Neuronal stem cell (in vitro differentiated cells): ENCODE measurements at regions not wholly inside any gene's neighbourhood (a gene's known extent, or its start where the extent isn't known, plus 50 kb on each side); places are given as distances from the start of the nearest gene placed in this dataset.
"Not testable (repeated sequence)": the region's sequence is repeated elsewhere in the genome, so short reads cannot be mapped to it uniquely, and the experiment has no call there.

ENCODE experiments used
- DNase-seq: peaks from one replicate; pipeline ENCODE4 v3.0.0-alpha.2; 2013; ENCODE audit warnings: low spot score
- H2AFZ ChIP-seq: one replicate; pipeline ENCODE4 v1.6.1; 2013; ENCODE audit warnings: mild to moderate bottlenecking, low read length, inconsistent platforms
- H2AK5ac ChIP-seq: 2 replicates; pipeline ENCODE4 v1.6.1; 2013; ENCODE audit warnings: low read depth, mild to moderate bottlenecking, inconsistent platforms, low read length, moderate library complexity, mixed read lengths
- H2BK120ac ChIP-seq: 2 replicates; pipeline ENCODE4 v1.6.1; 2013; ENCODE audit warnings: low read depth, mild to moderate bottlenecking, inconsistent platforms, low read length, moderate library complexity, mixed read lengths
- H2BK12ac ChIP-seq: one replicate; pipeline ENCODE4 v1.6.1; 2013; ENCODE audit warnings: low read length, inconsistent platforms
- H2BK15ac ChIP-seq: 2 replicates; pipeline ENCODE4 v1.6.1; 2013; ENCODE audit warnings: mild to moderate bottlenecking, low read length, inconsistent platforms, mixed read lengths
- H2BK5ac ChIP-seq: one replicate; pipeline ENCODE4 v1.6.1; 2013; ENCODE audit warnings: inconsistent platforms, mild to moderate bottlenecking, low read length, moderate library complexity
- H3K14ac ChIP-seq: one replicate; pipeline ENCODE4 v1.6.1; 2013; ENCODE audit warnings: low read length, inconsistent platforms
- H3K18ac ChIP-seq: 2 replicates; pipeline ENCODE4 v1.6.1; 2013; ENCODE audit warnings: low read length, inconsistent platforms
- H3K23ac ChIP-seq: 2 replicates; pipeline ENCODE4 v1.6.1; 2013; ENCODE audit warnings: low read depth, mild to moderate bottlenecking, mixed read lengths, low read length, inconsistent platforms; ENCODE audit not compliant: poor library complexity
- H3K27ac ChIP-seq: replicated peaks from 3 replicates; pipeline ENCODE4 v1.5.1; 2013; ENCODE audit warnings: low read length, inconsistent platforms
- H3K27me3 ChIP-seq, 3 experiments: 2 replicates each; pipeline ENCODE4 v1.6.1; 2013; ENCODE audit warnings: low read length in 3 of 3, mild to moderate bottlenecking in 2 of 3, inconsistent platforms in 1 of 3, low read depth in 1 of 3, mixed read lengths in 1 of 3, moderate library complexity in 1 of 3; ENCODE audit not compliant: control insufficient read depth in 3 of 3, insufficient read depth in 3 of 3
- H3K36me3 ChIP-seq, 2 donors: replicated peaks in 1 of 2; 2 replicates each; pipeline ENCODE4 v1.6.1; 2013; ENCODE audit warnings: low read length in 2 of 2; ENCODE audit not compliant: control insufficient read depth in 2 of 2, insufficient read depth in 2 of 2
- H3K4ac ChIP-seq: 2 replicates; pipeline ENCODE4 v1.6.1; 2013; ENCODE audit warnings: inconsistent platforms, mild to moderate bottlenecking, low read length, moderate library complexity
- H3K4me1 ChIP-seq, 2 donors: 1 replicate in 1 of 2; 2 replicates in 1 of 2; pipeline ENCODE4 v1.6.1; 2013; ENCODE audit warnings: low read length in 2 of 2, low read depth in 1 of 2; ENCODE audit not compliant: control insufficient read depth in 2 of 2, insufficient read depth in 1 of 2
- H3K4me2 ChIP-seq: one replicate; pipeline ENCODE4 v1.6.1; 2013; ENCODE audit warnings: mild to moderate bottlenecking, low read length, inconsistent platforms; ENCODE audit not compliant: insufficient read depth, poor library complexity, severe bottlenecking
- H3K4me3 ChIP-seq, 2 donors: 2 replicates each; pipeline ENCODE4 v1.5.1; 2013; ENCODE audit warnings: low read length in 2 of 2, mild to moderate bottlenecking in 2 of 2, inconsistent platforms in 1 of 2, moderate library complexity in 1 of 2
- H3K79me1 ChIP-seq: one replicate; pipeline ENCODE4 v1.6.1; 2013; ENCODE audit warnings: low read depth, mild to moderate bottlenecking, inconsistent platforms, low read length, moderate library complexity
- H3K9ac ChIP-seq: one replicate; pipeline ENCODE4 v1.6.1; 2013; ENCODE audit warnings: mild to moderate bottlenecking, low read depth, low read length, inconsistent platforms; ENCODE audit not compliant: poor library complexity
- H3K9me3 ChIP-seq, 2 donors: replicated peaks in 1 of 2; 2 replicates each; pipeline versions ENCODE3 to v1.6.1; 2013; ENCODE audit warnings: low read length in 2 of 2, mild to moderate bottlenecking in 2 of 2, inconsistent platforms in 1 of 2, low read depth in 1 of 2, mixed read lengths in 1 of 2, moderate library complexity in 1 of 2; ENCODE audit not compliant: control insufficient read depth in 2 of 2, insufficient read depth in 1 of 2
- H4K8ac ChIP-seq: one replicate; pipeline ENCODE4 v1.6.1; 2013; ENCODE audit warnings: low read depth, mild to moderate bottlenecking, inconsistent platforms, low read length, moderate library complexity
- H4K91ac ChIP-seq: one replicate; pipeline ENCODE4 v1.6.1; 2013; ENCODE audit warnings: low read length, low read depth, mild to moderate bottlenecking, inconsistent platforms; ENCODE audit not compliant: poor library complexity
- WGBS, 2 donors: extraction: QIAGEN DNeasy Blood & Tissue Kit; methylation state at CpG; one replicate each; pipeline ENCODE4 v1.1.7; 2013; ENCODE audit warnings: missing lambda C conversion rate in 2 of 2, mixed read lengths in 1 of 2; ENCODE audit not compliant: insufficient read length in 2 of 2, insufficient replicate concordance in 1 of 2; ENCODE audit errors: extremely low coverage in 2 of 2; 5-methylcytosine and 5-hydroxymethylcytosine counted together

DNA sequence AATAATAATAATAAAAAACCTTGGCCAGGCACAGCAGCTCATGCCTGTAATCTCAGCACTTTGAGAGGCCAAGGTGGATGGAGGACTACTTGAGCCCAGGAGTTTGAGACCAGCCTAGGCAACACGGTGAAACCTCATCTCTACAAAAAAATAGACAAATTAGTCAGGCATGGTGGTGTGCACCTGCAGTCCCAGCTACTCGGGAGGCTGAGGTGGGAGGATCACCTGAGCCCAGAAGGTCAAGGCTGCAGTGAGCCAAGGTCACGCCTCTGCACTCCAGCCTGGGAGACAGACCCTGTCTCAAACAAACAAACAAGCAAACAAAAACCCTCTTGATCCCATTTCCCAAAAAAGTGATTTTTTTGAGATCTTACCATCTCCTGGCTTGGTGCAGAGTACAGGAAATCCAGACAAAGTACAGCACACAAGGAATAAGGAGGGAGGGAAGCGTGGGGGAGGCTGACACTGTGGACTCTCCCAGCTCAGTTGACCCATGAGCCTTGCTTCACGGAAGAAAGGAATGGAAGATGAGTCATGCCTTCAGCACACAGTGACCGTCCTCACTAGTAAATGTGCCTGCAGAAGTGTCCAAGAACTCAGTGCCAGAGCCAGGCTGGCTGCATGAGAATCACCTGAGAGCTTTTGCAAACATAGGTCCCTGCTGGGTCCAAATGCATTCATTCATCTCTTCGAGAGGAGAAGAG, 136.9 kb downstream of the OTOP1 start:
- no CpG with 5 or more reads among the region's 7 CpGs for WGBS, 2 donors
- H2AK5ac ChIP-seq, H3K9ac ChIP-seq: not testable (repeated sequence)

GRCh38 chr4:4090720-4091119, 136.0 kb downstream of the OTOP1 start:
- not testable (repeated sequence) for H2BK12ac ChIP-seq, H2BK5ac ChIP-seq, H4K91ac ChIP-seq, H2BK15ac ChIP-seq, H3K79me1 ChIP-seq, H3K9ac ChIP-seq, H3K36me3 ChIP-seq, H4K8ac ChIP-seq, H3K4me2 ChIP-seq, H3K4me3 ChIP-seq, H3K4ac ChIP-seq, H2AK5ac ChIP-seq, H3K14ac ChIP-seq, H3K27me3 ChIP-seq, H3K27ac ChIP-seq, H3K4me1 ChIP-seq, DNase-seq, H2AFZ ChIP-seq, H2BK120ac ChIP-seq, H3K9me3 ChIP-seq, H3K23ac ChIP-seq, H3K18ac ChIP-seq
- no CpG with 5 or more reads among the region's 4 CpGs for WGBS, 2 donors

More for the DNA sequence above, 136.9 kb downstream of the OTOP1 start:
- not testable (repeated sequence) for H3K9me3 ChIP-seq, H3K36me3 ChIP-seq, H3K4ac ChIP-seq, H3K27ac ChIP-seq, H3K18ac ChIP-seq, DNase-seq, H3K4me2 ChIP-seq, H3K27me3 ChIP-seq, H3K4me1 ChIP-seq, H2AFZ ChIP-seq, H2BK5ac ChIP-seq, H4K91ac ChIP-seq, H3K14ac ChIP-seq, H3K4me3 ChIP-seq, H2BK15ac ChIP-seq, H3K23ac ChIP-seq, H2BK12ac ChIP-seq, H4K8ac ChIP-seq, H3K79me1 ChIP-seq, H2BK120ac ChIP-seq

DNA sequence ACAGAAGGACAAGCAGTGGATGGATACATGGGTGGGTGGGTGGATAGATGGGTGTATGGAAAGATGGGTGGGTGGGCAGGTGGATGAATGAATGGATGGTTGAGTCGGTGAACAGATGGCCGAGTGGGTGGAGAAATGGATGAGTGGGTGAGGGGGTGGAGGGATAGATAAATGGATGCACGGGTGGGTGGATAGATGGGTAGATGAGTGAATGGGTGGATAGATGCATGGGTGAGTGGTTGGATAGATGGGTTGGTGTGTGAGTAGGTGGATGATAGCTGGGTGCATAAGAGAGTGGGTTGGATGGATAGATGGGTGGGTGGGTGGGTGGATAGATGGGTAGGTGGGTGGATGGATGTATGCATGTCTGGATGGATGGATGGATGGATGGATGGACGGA, 134.6 kb downstream of the OTOP1 start:
- H2BK5ac ChIP-seq, H3K4ac ChIP-seq, H2AFZ ChIP-seq, H3K79me1 ChIP-seq, H3K4me1 ChIP-seq, H2BK12ac ChIP-seq, DNase-seq, H3K4me3 ChIP-seq, H3K14ac ChIP-seq, H4K91ac ChIP-seq, H3K36me3 ChIP-seq, H3K9me3 ChIP-seq, H3K27ac ChIP-seq, H2BK15ac ChIP-seq, H2BK120ac ChIP-seq, H3K23ac ChIP-seq, H2AK5ac ChIP-seq, H3K18ac ChIP-seq, H3K4me2 ChIP-seq, H3K9ac ChIP-seq, H3K27me3 ChIP-seq, H4K8ac ChIP-seq: not testable (repeated sequence)
- no CpG with 5 or more reads among the region's 4 CpGs for WGBS, 2 donors

DNA sequence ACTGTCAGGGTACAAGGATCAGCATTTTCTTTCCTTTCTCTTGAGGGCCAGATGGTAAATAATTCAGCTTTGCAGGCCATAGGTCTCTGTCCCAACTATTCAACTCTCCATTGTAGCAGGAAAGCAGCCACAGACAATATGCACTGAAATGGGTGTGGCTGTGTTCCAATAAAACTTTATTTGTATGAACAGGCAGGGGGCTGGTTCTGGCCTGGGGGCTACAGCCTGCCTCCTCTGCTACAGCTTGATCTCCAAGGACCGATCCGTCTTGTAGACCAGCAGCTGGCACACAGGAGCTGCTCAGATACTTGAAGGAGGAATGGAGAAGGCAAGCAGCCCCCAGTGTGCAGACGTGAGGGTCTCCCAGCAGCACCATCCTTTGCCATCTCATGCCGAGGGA, 127.1 kb downstream of the OTOP1 start:
- H4K91ac ChIP-seq, H3K14ac ChIP-seq, H2BK120ac ChIP-seq, H3K79me1 ChIP-seq, H3K4me1 ChIP-seq, H3K23ac ChIP-seq, H3K36me3 ChIP-seq, H2BK15ac ChIP-seq, DNase-seq, H2BK12ac ChIP-seq, H4K8ac ChIP-seq, H3K4me2 ChIP-seq, H3K9ac ChIP-seq, H3K27ac ChIP-seq, H3K4ac ChIP-seq, H3K4me3 ChIP-seq, H3K18ac ChIP-seq, H2BK5ac ChIP-seq, H2AFZ ChIP-seq, H2AK5ac ChIP-seq, H3K9me3 ChIP-seq, H3K27me3 ChIP-seq: not testable (repeated sequence)
- WGBS, 2 donors = no CpG with 5 or more reads among the region's 4 CpGs
